Breast epithelium (tissue), 4 donors: ENCODE measurements at regions not wholly inside any gene's neighbourhood (a gene's known extent, or its start where the extent isn't known, plus 50 kb on each side); places are given as distances from the start of the nearest gene placed in this dataset.

Experiments used
- DNase-seq, 2 donors: peaks; one replicate each; pipeline ENCODE4 v3.0.0-alpha.2; 2019; ENCODE audit warnings: low spot score in 2 of 2
- H3K27ac ChIP-seq, 2 donors: fragments of 200-600 bp; sonication (generic) in 1 of 2; one replicate each; pipeline ENCODE4 v1.5.1; 2016 to 2019; ENCODE audit warnings: mild to moderate bottlenecking in 1 of 2
- H3K27me3 ChIP-seq, 2 donors: fragments of 200-600 bp; sonication (generic) in 1 of 2; one replicate each; pipeline versions ENCODE4 v1.5.1 to v1.6.0; 2017 to 2019; ENCODE audit warnings: control low read depth in 1 of 2, mild to moderate bottlenecking in 1 of 2
- H3K36me3 ChIP-seq: fragments of 200-600 bp; one replicate; pipeline ENCODE4 v1.5.1; 2019
- H3K4me1 ChIP-seq, 2 donors: fragments of 200-600 bp; sonication (generic); one replicate each; pipeline ENCODE4 v1.5.1; 2016 to 2019; ENCODE audit warnings: control low read depth in 1 of 2
- H3K4me3 ChIP-seq, 3 donors: fragments of 200-600 bp; sonication (generic); 1 replicate in 2 of 3; 2 replicates in 1 of 3; pipeline ENCODE4 v1.5.1; 2016 to 2019; ENCODE audit warnings: mild to moderate bottlenecking in 3 of 3, moderate library complexity in 2 of 3
- H3K9me3 ChIP-seq, 2 donors: fragments of 200-600 bp; sonication (generic) in 1 of 2; one replicate each; pipeline ENCODE4 v1.5.1; 2016 to 2019; ENCODE audit warnings: control low read depth in 1 of 2
- POLR2A ChIP-seq: fragments of 450-650 bp; IDR thresholded peaks from one replicate; pipeline ENCODE4 v1.6.1; 2016; ENCODE audit warnings: antibody characterized with exemption, mild to moderate bottlenecking, moderate library complexity
- POLR2AphosphoS5 ChIP-seq, 3 donors: sonication (generic); formaldehyde crosslinking; IDR thresholded peaks; one replicate each; pipeline ENCODE4 v1.6.1; 2017; ENCODE audit warnings: antibody characterized with exemption in 3 of 3
- intact Hi-C: fragments of 100-400 bp; cut with DNase I; formaldehyde crosslinking; loops from one replicate; pipeline ENCODE4 v1.15.1; 2023; ENCODE audit warnings: low total_unique reads
- TF ChIP-seq, protein P1 (sequence below), 3 donors: fragments of 450-650 bp; IDR thresholded peaks; one replicate each; pipeline ENCODE4 v1.5.1; 2016 to 2017; ENCODE audit warnings: antibody characterized with exemption in 3 of 3, mild to moderate bottlenecking in 3 of 3, moderate library complexity in 3 of 3

DNA sequence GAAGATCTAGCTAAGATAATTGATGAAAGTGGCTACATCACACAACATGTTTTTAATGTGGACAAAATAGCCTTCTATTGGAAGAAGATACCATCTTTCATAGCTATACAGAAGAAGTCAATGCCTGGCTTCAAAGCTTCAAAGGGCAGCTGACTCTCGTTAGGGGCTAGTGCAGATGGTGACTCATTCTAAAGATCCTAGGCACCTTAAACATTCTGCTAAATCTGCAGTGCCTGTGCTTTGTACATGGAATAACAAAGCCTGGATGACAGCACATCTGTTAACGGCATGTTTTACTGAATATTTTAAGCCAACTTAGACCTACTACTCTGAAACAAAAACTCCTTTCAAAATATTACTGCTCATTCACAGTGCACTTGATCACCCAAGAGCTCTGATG is 65.6 kb upstream of the USP24 start:
- DNase-seq = no peak
- intact Hi-C loops = no loop called here
- H3K36me3 ChIP-seq = no peaks in the 10 kb centered on the region
- no peaks in the 10 kb centered on the region for H3K4me1 ChIP-seq
- H3K4me3 ChIP-seq = no peak overlapping the region
- H3K27me3 ChIP-seq = no peaks in the 10 kb centered on the region
- TF ChIP-seq POLR2A = no peak
- TF ChIP-seq, protein P1, sequence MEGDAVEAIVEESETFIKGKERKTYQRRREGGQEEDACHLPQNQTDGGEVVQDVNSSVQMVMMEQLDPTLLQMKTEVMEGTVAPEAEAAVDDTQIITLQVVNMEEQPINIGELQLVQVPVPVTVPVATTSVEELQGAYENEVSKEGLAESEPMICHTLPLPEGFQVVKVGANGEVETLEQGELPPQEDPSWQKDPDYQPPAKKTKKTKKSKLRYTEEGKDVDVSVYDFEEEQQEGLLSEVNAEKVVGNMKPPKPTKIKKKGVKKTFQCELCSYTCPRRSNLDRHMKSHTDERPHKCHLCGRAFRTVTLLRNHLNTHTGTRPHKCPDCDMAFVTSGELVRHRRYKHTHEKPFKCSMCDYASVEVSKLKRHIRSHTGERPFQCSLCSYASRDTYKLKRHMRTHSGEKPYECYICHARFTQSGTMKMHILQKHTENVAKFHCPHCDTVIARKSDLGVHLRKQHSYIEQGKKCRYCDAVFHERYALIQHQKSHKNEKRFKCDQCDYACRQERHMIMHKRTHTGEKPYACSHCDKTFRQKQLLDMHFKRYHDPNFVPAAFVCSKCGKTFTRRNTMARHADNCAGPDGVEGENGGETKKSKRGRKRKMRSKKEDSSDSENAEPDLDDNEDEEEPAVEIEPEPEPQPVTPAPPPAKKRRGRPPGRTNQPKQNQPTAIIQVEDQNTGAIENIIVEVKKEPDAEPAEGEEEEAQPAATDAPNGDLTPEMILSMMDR (IDR thresholded peaks at IDR 0.05) = no peak
- TF ChIP-seq POLR2AphosphoS5 (IDR thresholded peaks at IDR 0.05) = no peak
- H3K9me3 ChIP-seq = no peaks in the 10 kb centered on the region
- no peak overlapping the region for H3K27ac ChIP-seq

DNA sequence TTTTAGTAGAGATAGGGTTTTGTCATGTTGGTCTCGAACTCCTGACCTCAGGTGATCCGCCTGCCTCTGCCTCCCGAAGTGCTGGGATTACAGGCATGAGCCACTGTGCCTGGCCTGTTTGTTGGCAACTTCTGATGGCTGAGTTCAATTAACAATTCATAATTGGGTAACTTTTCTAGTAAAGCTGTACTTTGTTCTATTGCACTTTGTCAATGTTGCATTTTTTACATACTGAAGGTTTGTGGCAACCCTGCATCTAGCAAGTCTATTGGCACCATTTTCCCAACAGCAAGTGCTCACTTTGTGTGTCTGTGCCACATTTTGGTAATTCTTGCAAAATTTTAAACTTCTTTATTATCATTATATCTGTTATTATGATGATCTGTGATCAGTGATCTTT is 64.5 kb upstream of the USP24 start:
- DNase-seq = no peak
- Histone ChIP-seq H3K36me3 (no peaks in the 10 kb centered on the region), H3K27me3 (no peaks in the 10 kb centered on the region), H3K9me3 (no peaks in the 10 kb centered on the region), H3K27ac (no peak overlapping the region), H3K4me1 (no peaks in the 10 kb centered on the region), H3K4me3 (no peak overlapping the region)
- TF ChIP-seq, protein P1 (IDR thresholded peaks at IDR 0.05) = no peak
- TF ChIP-seq POLR2A (no peak), POLR2AphosphoS5 (IDR thresholded peaks at IDR 0.05) (no peak)
- intact Hi-C loops = no loop called here

DNA sequence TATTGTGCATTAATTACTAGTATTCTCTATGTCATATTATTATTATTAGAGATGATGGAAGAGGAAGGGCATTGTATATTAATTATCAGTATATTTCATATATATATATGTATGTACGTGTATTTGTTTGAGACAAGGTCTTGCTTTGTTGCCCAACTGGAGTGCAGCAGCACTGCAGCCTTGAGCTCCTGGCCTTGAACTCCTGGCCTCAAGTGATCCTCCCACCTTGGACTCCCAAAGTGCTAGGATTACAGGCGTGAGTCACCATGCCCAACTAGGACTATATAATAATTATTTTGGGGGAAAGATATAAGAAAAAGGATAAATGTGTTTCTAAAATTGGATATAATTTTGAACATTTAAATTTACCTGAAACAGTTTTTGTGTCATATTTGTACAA is 63.2 kb upstream of the USP24 start:
- H3K9me3 ChIP-seq = no peaks in the 10 kb centered on the region
- no peak for TF ChIP-seq POLR2AphosphoS5 (IDR thresholded peaks at IDR 0.05)
- no peaks in the 10 kb centered on the region for H3K36me3 ChIP-seq
- no peaks in the 10 kb centered on the region for H3K27me3 ChIP-seq
- no peak overlapping the region for H3K4me3 ChIP-seq
- H3K27ac ChIP-seq = no peak overlapping the region
- no peak for DNase-seq
- H3K4me1 ChIP-seq = no peaks in the 10 kb centered on the region
- intact Hi-C loops = no loop called here

DNA sequence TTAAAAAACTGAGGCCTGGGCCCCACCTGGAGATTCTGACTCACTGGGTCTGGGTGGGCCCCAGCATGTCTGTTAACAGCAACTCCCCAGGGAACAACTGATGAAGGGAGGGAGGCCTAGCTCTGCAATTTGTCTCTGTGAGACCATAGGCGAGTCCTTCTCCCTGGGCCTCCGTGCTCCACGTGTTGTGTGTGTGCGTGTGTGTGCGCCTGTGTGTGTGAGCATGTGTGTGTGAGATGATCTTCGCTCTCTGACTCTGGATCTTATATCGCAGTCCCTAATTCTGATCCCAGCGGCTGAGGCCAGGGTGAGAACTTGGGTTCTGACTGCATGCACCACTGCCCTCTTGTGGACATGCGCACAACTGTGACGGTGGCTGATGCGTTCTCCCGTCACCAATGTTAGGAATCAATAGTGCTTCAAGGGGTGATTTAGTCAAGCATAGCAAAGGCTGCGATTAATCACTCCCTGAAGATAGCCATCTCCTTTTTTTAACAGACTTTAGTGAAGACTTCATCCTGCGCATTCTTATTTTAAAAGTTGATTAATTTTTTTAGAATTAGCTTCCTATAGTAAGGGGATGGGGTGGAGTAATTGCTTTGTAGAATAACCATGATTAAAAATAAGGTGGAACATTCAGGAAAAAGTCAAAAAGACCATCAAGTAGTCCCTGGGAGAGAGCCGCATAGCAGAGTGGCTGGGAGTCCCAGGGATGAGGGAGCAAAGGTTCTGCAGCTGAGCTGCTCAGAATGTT is 62.4 kb upstream of the USP24 start:
- intact Hi-C loops = loop anchor here (2.0 kb wide), 1 partner anchor 135 kb away; no protein-coding TSS in a partner anchor

DNA sequence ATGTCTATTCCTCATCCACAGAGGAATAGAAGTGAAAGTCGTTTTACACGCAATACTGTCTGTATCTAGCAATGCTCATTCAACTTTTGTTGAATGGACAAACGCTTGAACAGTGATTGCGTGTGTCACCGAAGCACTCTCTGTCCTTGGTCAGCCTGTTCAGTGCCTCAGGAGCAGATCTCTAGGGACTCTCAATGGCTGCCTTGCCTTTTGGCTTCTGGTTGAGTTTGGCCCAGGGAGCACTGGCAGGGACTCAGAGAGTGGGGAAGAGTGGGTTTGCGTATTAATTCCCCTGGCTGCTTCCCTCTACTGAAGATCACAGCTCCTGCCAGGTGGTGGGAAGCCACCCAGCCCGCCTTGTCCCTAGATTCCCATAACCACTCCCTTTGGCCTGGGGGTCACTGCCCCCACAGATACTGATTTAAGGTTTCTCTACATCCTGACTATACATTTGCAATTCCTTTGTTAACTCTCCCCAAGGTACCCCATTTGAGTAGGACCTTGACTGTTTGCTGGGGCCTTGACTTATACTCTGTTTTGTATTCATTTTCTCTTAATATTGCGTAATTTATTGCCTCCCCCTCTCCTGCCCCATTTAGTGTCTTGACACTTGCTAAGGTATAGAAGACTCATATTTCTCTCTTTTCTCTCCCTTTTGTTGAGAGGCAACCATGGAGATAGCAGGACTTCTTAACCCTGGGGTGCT is 61.7 kb upstream of the USP24 start:
- no peaks in the 10 kb centered on the region for H3K27me3 ChIP-seq
- TF ChIP-seq POLR2A = no peak
- TF ChIP-seq POLR2AphosphoS5 (IDR thresholded peaks at IDR 0.05) = no peak
- TF ChIP-seq, protein P1 (IDR thresholded peaks at IDR 0.05) = no peak
- no peaks in the 10 kb centered on the region for H3K36me3 ChIP-seq
- H3K9me3 ChIP-seq = no peaks in the 10 kb centered on the region
- H3K4me3 ChIP-seq = no peak overlapping the region
- DNase-seq = no peak
- intact Hi-C loops = loop anchor here (2.0 kb wide), 1 partner anchor 134 kb away; no protein-coding TSS in a partner anchor
- peak overlapping the region in 1 of 2 donors; percentile 36 for H3K27ac ChIP-seq
- no peaks in the 10 kb centered on the region for H3K4me1 ChIP-seq

More for the DNA sequence above, 62.4 kb upstream of the USP24 start:
- no peaks in the 10 kb centered on the region for H3K27me3 ChIP-seq
- H3K9me3 ChIP-seq = no peaks in the 10 kb centered on the region
- no peak overlapping the region for H3K27ac ChIP-seq
- no peaks in the 10 kb centered on the region for H3K4me1 ChIP-seq
- peak; percentile 59 to 76 for DNase-seq
- H3K36me3 ChIP-seq = no peaks in the 10 kb centered on the region
- TF ChIP-seq POLR2AphosphoS5 (IDR thresholded peaks at IDR 0.05) = peak in 1 of 3 donors; percentile 15
- no peak for TF ChIP-seq POLR2A
- TF ChIP-seq, protein P1 (IDR thresholded peaks at IDR 0.05) = peak; percentile 79 to 92 (median 86)
- no peak overlapping the region for H3K4me3 ChIP-seq
